ENCODE measurements at regions not wholly inside any gene's neighbourhood (a gene's known extent, or its start where the extent isn't known, plus 50 kb on each side); places are given as distances from the start of the nearest gene placed in this dataset.

DNA sequence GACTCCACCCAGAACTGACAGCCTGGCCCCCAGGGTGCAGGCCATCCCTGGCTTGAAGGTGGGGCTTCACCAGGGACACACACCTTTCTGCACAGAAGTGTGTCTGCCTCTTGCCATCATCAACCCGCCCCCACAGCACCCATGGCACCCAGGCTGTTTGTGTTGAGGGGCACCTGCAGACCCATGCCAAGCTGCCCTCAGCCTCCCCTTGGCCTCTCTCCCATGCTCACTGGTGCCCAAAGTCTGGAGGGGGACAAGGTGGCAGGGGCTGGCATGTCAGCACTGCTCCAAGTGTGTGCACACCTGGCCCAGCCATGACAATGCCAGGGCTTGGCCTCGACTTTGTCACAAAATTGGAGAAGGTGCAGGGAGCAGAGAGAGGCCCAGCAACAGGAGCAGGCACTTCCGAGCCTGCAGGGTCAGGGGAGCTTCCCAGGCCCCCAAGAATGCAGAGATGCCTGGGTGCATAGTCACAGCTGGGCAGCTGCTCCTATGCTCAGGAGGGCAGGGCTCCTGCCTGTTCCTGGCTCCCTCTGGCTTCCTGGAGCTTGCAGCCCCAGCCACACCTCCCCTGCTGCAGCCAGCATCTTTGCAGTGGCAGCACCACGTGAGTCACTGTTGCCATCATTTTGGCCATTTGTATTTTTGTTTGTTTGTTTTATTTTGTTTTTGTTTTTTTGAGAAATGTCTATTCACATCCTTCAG is 280.6 kb upstream of the UBE2E3 start:
- TF ChIP-seq, protein P1, sequence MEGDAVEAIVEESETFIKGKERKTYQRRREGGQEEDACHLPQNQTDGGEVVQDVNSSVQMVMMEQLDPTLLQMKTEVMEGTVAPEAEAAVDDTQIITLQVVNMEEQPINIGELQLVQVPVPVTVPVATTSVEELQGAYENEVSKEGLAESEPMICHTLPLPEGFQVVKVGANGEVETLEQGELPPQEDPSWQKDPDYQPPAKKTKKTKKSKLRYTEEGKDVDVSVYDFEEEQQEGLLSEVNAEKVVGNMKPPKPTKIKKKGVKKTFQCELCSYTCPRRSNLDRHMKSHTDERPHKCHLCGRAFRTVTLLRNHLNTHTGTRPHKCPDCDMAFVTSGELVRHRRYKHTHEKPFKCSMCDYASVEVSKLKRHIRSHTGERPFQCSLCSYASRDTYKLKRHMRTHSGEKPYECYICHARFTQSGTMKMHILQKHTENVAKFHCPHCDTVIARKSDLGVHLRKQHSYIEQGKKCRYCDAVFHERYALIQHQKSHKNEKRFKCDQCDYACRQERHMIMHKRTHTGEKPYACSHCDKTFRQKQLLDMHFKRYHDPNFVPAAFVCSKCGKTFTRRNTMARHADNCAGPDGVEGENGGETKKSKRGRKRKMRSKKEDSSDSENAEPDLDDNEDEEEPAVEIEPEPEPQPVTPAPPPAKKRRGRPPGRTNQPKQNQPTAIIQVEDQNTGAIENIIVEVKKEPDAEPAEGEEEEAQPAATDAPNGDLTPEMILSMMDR (IDR thresholded peaks at IDR 0.05), result no peak
- TF ChIP-seq POLR2A (IDR thresholded peaks at IDR 0.05), result no peak

All from lower leg skin (tissue), 3 donors.